Kidney (tissue), 13 donors: ENCODE measurements at regions not wholly inside any gene's neighbourhood (a gene's known extent, or its start where the extent isn't known, plus 50 kb on each side); places are given as distances from the start of the nearest gene placed in this dataset.
"Not testable (repeated sequence)": the region's sequence is repeated elsewhere in the genome, so short reads cannot be mapped to it uniquely, and the experiment has no call there.

ENCODE experiments used
- DNase-seq, 5 donors: peaks; one replicate each; pipeline ENCODE4 v3.0.0-alpha.2; 2013 to 2020
- FAIRE-seq: peaks from 2 replicates; lab custom pipeline; 2012; peaks lifted over from hg19 to GRCh38; lab: Jason Lieb, UNC
- H3K27ac ChIP-seq, 2 donors: one replicate each; pipeline ENCODE4 v1.7.0; 2013; ENCODE audit warnings: low read depth in 2 of 2, low read length in 2 of 2, inconsistent platforms in 1 of 2
- H3K27me3 ChIP-seq: one replicate; pipeline ENCODE4 v1.7.1; 2013; ENCODE audit warnings: low read length, inconsistent platforms; ENCODE audit not compliant: control insufficient read depth, insufficient read depth
- H3K36me3 ChIP-seq, 3 donors: one replicate each; pipeline versions ENCODE4 v1.7.0 to v1.7.1; 2013; ENCODE audit warnings: low read length in 3 of 3, control low read depth in 1 of 3, inconsistent platforms in 1 of 3; ENCODE audit not compliant: insufficient read depth in 3 of 3, control insufficient read depth in 2 of 3
- H3K4me1 ChIP-seq, 3 donors: one replicate each; pipeline versions ENCODE4 v1.7.0 to v1.7.1; 2013; ENCODE audit warnings: low read length in 3 of 3, inconsistent platforms in 1 of 3, low read depth in 1 of 3; ENCODE audit not compliant: control insufficient read depth in 2 of 3, insufficient read depth in 2 of 3
- H3K4me3 ChIP-seq, 3 donors: one replicate each; pipeline versions ENCODE4 v1.7.0 to v1.8.1; 2013; ENCODE audit warnings: low read length in 3 of 3, control low read depth in 1 of 3, inconsistent platforms in 1 of 3
- H3K9ac ChIP-seq, 3 donors: one replicate each; pipeline versions ENCODE4 v1.7.0 to v1.7.1; 2013; ENCODE audit warnings: low read length in 3 of 3, control low read depth in 1 of 3, inconsistent platforms in 1 of 3
- H3K9me3 ChIP-seq, 3 donors: one replicate each; pipeline versions ENCODE4 v1.7.0 to v1.7.1; 2013; ENCODE audit warnings: low read length in 3 of 3, control low read depth in 1 of 3, inconsistent platforms in 1 of 3; ENCODE audit not compliant: control insufficient read depth in 2 of 3, insufficient read depth in 1 of 3
- intact Hi-C: fragments of 100-400 bp; cut with DNase I; formaldehyde crosslinking; loops from one replicate; pipeline ENCODE4 v1.11.1; 2022
- TF ChIP-seq, protein P1 (sequence below): IDR thresholded peaks from 3 replicates; pipeline ENCODE4 v1.5.1; 2012; ENCODE audit warnings: mild to moderate bottlenecking, moderate library complexity, borderline replicate concordance; ENCODE audit not compliant: insufficient read depth; ENCODE audit errors: extremely low read depth
- donor health status: control.
- donor health status: control.
- donor health status: control.
- donor health status: control.
- donor health status: control.
- donor health status: DM: yes; HTN: yes; CAD: no.
- donor health status: Normal renal cell carcinoma (clear cell type).

DNA sequence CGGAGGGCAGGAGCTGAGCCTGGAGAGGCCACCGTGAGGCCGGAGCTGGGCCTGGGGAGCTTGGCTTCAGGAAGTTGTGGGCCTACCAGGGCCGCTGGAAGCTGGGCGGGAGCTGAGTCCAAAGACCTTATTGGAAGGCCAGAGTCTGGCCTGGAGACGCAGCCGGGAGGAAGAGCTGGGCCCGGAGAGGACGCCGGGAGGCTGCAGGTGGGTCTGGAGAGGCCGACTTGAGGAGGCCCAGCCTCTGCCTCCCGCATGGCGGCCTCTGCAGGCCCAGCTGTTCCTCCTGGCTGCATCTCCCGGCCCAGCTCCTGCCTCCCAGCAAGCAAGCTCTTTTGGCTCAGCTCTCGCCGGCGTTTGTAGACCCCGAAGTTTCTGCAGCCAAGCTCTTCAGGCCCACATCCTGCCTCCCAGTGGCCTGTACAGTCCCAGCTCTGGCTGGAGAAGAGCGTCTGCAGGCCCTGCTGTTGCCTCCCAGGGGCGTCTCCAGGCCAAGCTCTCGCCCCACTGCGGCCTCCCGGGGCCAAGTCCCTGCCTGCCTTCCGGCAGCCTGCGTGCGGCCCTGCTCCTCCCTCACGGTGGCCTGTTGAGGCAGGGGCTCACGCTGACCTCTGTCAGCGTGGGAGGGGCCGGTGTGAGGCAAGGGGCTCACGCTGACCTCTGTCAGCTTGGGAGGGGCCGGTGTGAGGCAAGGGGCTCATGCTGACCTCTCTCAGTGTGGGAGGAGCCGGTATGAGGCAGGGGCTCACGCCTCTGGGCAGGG is 70.4 kb upstream of the COBL start:
- H3K9ac ChIP-seq, H3K27ac ChIP-seq, H3K4me3 ChIP-seq, intact Hi-C loops, H3K9me3 ChIP-seq, DNase-seq, H3K4me1 ChIP-seq, FAIRE-seq, H3K27me3 ChIP-seq, H3K36me3 ChIP-seq: not testable (repeated sequence)

DNA sequence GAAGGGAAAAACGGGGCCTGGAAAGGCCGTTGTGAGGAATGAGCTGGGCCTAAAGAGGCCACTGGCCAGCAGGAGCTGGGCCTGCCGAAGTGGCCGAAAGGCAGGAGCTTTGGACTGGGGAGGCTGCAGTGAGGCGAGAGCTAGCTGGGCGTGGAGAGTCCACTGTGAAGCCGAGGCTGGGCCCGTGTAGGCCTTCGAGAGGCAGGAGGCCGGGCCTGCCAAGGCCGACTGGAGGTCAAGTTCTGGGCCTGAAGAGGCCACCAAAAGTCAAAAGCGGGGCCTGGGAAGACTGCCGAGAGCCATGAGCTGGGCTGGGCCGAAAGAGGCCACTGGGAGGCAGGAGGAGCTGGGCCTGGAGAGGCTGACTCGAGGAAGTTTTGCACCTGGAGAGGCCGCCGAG is 69.6 kb upstream of the COBL start:
- DNase-seq, H3K9ac ChIP-seq, H3K27me3 ChIP-seq, H3K9me3 ChIP-seq, H3K4me3 ChIP-seq, H3K36me3 ChIP-seq, FAIRE-seq, intact Hi-C loops, H3K4me1 ChIP-seq, H3K27ac ChIP-seq: not testable (repeated sequence)

DNA sequence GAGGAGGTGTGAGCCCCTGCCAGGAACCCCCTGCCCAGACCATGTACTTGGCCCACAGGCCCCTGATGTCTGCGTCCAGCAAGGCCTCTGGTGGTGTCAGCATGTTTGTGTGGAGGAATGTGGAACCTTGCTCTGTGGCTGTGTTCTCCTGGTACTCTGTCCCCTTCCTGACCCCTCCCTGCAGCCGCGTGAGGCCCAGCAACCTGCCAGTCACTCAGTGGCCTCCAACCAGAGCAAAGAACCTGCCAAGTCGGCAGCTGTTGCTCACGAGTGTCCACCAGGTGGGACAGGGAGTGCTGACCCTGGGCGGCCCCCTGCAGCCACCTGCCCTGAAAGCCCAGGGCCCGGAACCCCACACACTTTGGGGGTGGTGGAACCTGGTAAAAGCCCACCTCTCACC is 65.6 kb upstream of the COBL start:
- H3K27ac ChIP-seq, H3K27me3 ChIP-seq, intact Hi-C loops, DNase-seq, H3K9ac ChIP-seq, H3K36me3 ChIP-seq, H3K4me3 ChIP-seq, FAIRE-seq, H3K9me3 ChIP-seq, H3K4me1 ChIP-seq: not testable (repeated sequence)

DNA sequence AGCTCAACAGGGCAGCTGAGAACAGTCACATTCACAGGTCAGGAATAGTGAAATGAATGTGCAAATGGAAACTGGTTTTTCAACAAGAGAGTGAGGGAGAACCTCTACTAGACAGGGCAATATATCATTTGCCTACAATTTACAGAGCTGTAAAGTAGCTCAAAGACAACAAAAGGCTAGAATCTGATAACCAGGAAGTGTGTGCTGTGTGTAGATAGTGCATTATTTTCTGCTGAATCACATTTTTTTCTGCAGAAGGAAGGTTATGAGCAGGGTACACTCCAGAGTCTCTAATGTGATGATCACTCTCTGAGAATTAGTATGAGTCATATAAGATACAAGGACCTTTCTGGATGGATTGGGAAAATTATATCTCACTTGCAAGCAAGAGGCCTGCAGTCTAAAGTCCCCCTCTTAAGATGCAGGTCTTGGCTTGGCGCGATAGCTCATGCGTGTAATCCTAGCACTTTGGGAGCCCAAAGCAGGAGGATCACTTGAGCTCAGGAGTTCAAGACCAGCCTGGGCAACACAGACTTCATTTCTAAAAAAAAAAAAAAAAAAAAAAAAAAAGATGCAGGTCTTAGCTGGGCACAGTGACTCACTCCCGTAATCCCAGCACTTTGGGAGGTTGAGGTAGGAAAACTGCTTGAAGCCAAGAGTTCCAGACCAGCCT is 59.9 kb upstream of the COBL start:
- TF ChIP-seq, protein P1, sequence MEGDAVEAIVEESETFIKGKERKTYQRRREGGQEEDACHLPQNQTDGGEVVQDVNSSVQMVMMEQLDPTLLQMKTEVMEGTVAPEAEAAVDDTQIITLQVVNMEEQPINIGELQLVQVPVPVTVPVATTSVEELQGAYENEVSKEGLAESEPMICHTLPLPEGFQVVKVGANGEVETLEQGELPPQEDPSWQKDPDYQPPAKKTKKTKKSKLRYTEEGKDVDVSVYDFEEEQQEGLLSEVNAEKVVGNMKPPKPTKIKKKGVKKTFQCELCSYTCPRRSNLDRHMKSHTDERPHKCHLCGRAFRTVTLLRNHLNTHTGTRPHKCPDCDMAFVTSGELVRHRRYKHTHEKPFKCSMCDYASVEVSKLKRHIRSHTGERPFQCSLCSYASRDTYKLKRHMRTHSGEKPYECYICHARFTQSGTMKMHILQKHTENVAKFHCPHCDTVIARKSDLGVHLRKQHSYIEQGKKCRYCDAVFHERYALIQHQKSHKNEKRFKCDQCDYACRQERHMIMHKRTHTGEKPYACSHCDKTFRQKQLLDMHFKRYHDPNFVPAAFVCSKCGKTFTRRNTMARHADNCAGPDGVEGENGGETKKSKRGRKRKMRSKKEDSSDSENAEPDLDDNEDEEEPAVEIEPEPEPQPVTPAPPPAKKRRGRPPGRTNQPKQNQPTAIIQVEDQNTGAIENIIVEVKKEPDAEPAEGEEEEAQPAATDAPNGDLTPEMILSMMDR = no peak
- H3K9ac ChIP-seq = no peak overlapping the region
- H3K27ac ChIP-seq = no peak overlapping the region
- H3K4me1 ChIP-seq = no peaks in the 10 kb centered on the region
- H3K36me3 ChIP-seq = no peaks in the 10 kb centered on the region
- intact Hi-C loops = no loop called here
- H3K4me3 ChIP-seq = no peak overlapping the region
- no peak for FAIRE-seq
- no peaks in the 10 kb centered on the region for H3K27me3 ChIP-seq
- H3K9me3 ChIP-seq = no peaks in the 10 kb centered on the region
- peak in 2 of 5 donors; percentile 26 to 31 for DNase-seq

DNA sequence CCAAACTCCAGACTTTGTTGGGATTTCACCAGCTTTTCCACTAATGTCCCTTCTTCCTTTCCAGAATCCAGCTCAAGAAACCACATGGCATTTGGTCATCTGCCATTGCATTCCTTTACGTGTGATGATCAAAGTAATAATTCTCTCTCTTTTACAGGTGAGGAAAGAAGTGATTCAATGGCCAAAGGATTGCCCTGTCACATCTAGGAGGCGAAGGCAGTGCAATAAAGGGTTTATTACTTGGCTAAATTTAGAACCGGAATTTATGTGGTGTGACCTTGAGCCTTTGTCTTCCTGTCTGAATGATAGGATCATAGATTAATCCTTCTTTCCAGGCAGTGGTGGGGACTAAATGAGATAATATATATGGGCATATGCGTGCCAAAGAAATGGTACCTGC is 58.3 kb upstream of the COBL start:
- H3K36me3 ChIP-seq = no peaks in the 10 kb centered on the region
- H3K27ac ChIP-seq = no peak overlapping the region
- no peak for DNase-seq
- H3K27me3 ChIP-seq = no peaks in the 10 kb centered on the region
- FAIRE-seq = no peak
- H3K9me3 ChIP-seq = no peaks in the 10 kb centered on the region
- TF ChIP-seq, protein P1 = no peak
- no peak overlapping the region for H3K4me3 ChIP-seq
- no peak overlapping the region for H3K9ac ChIP-seq
- intact Hi-C loops = no loop called here
- H3K4me1 ChIP-seq = no peaks in the 10 kb centered on the region

DNA sequence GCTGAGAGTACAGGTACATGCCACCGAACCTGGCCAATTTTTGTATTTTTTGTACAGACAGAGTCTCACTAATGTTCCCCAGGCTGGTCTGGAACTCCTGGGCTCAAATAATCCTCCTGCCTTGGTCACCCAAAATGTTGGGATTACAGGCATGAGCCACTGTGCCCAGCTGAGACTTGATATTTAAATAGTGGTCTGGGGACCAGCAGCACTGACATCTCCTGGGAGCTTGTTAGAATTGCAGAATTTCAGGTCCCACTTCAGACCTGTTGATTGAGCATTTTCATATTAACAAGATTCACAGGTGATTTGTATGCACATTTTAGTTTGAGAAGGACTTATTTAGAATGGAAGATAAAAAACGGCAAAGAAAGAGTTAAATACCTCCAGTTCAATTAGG is 57.0 kb upstream of the COBL start:
- FAIRE-seq, H3K36me3 ChIP-seq, intact Hi-C loops, H3K9me3 ChIP-seq, H3K27ac ChIP-seq, H3K27me3 ChIP-seq, H3K9ac ChIP-seq, H3K4me3 ChIP-seq, H3K4me1 ChIP-seq, DNase-seq: not testable (repeated sequence)
